HCT116 (cell line): ENCODE measurements at regions not wholly inside any gene's neighbourhood (a gene's known extent, or its start where the extent isn't known, plus 50 kb on each side); places are given as distances from the start of the nearest gene placed in this dataset.

Experiments used
- ATAC-seq: fragments of 200-7000 bp; cut with Tn5 transposase; 2 replicates; pipeline ENCODE4 v1.9.1; 2020; ENCODE audit warnings: mild to moderate bottlenecking, moderate library complexity
- BruUV-seq: library from RNA; stranded (reverse); fragments of 400-500 nt; replicated peaks from 2 replicates; lab custom pipeline; 2021; lab: Mats Ljungman, UMichigan
- CTCF ChIA-PET: fragments of 300-600 bp; sonication (Branson Sonifier 250); formaldehyde crosslinking; loops from one replicate; lab custom pipeline; 2021; ENCODE audit warnings: antibody characterized with exemption; lab: Charles Lee
- POLR2A ChIA-PET: fragments of 300-600, 350-600 bp; sonication (Branson Sonifier 250); formaldehyde crosslinking; loops from one replicate; lab custom pipeline; 2021; ENCODE audit warnings: antibody characterized with exemption; lab: Charles Lee
- RAD21 ChIA-PET, 2 experiments: fragments of 300-600 bp; sonication (Branson Sonifier 250); formaldehyde crosslinking; loops; one replicate each; lab custom pipeline; 2023; ENCODE audit warnings: low total read pairs in 2 of 2; ENCODE audit not compliant: uncharacterized antibody in 2 of 2, unreplicated experiment in 2 of 2, low non-redundant PET in 1 of 2; lab: Charles Lee
- DNase-seq: peaks from one replicate; pipeline ENCODE4 v3.0.0-alpha.2; 2010; ENCODE audit warnings: low read depth, low spot score
- H2AFZ ChIP-seq: fragments of 200-600 bp; shearing (Covaris generic), sonication (generic); 2 replicates; pipeline ENCODE4 v1.6.1; 2017; ENCODE audit warnings: low read depth, mixed run types, mixed read lengths, antibody characterized with exemption, low read length; ENCODE audit not compliant: poor library complexity, severe bottlenecking
- H3K27ac ChIP-seq: 2 replicates; pipeline ENCODE4 v1.5.1; 2012; ENCODE audit warnings: low read depth, low read length
- H3K27me3 ChIP-seq: fragments of 200-600 bp; sonication (generic); 2 replicates; pipeline ENCODE4 v1.6.1; 2016; ENCODE audit warnings: mixed run types, low read length, mixed read lengths; ENCODE audit not compliant: insufficient read depth
- H3K36me3 ChIP-seq, 2 experiments: fragments of 200-500 bp in 1 of 2; fragments of 200-600 bp in 1 of 2; sonication (Bioruptor generic) in 1 of 2; sonication (generic) in 1 of 2; 2 replicates each; pipeline versions ENCODE4 v1.5.1 to v1.6.1; 2014 to 2016; ENCODE audit warnings: low read length in 2 of 2, inconsistent platforms in 1 of 2, mixed read lengths in 1 of 2, mixed run types in 1 of 2; ENCODE audit not compliant: insufficient read depth in 2 of 2, control insufficient read depth in 1 of 2
- H3K4me1 ChIP-seq, 2 experiments: fragments of 200-600 bp in 1 of 2; sonication (generic) in 1 of 2; 2 replicates each; pipeline versions ENCODE4 v1.5.1 to v1.6.1; 2012 to 2017; ENCODE audit warnings: low read length in 2 of 2, inconsistent platforms in 1 of 2, mild to moderate bottlenecking in 1 of 2, mixed read lengths in 1 of 2, mixed run types in 1 of 2, moderate library complexity in 1 of 2; ENCODE audit not compliant: insufficient read depth in 2 of 2, control insufficient read depth in 1 of 2
- H3K4me2 ChIP-seq: fragments of 200-600 bp; sonication (generic); 2 replicates; pipeline ENCODE4 v1.6.1; 2017; ENCODE audit warnings: mixed run types, low read length, mixed read lengths
- H3K4me3 ChIP-seq, 2 experiments: fragments of 200-600 bp in 1 of 2; sonication (generic) in 1 of 2; replicated peaks in 1 of 2; 2 replicates each; pipeline ENCODE4 v1.5.1; 2011 to 2016; ENCODE audit warnings: low read length in 2 of 2, control low read depth in 1 of 2, low read depth in 1 of 2, mild to moderate bottlenecking in 1 of 2, mixed read lengths in 1 of 2, mixed run types in 1 of 2
- H3K79me2 ChIP-seq: fragments of 200-600 bp; sonication (generic); 2 replicates; pipeline ENCODE4 v1.6.1; 2017; ENCODE audit warnings: mild to moderate bottlenecking, mixed run types, low read length, moderate library complexity, mixed read lengths; ENCODE audit not compliant: insufficient read depth
- H3K9ac ChIP-seq: fragments of 200-600 bp; sonication (generic); 2 replicates; pipeline ENCODE4 v1.6.1; 2016; ENCODE audit warnings: low read length, mixed read lengths
- H3K9me2 ChIP-seq: fragments of 200-600 bp; sonication (generic), shearing (Covaris generic); 2 replicates; pipeline ENCODE4 v1.6.1; 2017; ENCODE audit warnings: mixed run types, mild to moderate bottlenecking, moderate library complexity; ENCODE audit not compliant: insufficient read depth
- H3K9me3 ChIP-seq, 2 experiments: fragments of 200-500 bp in 1 of 2; fragments of 200-600 bp in 1 of 2; sonication (Bioruptor generic) in 1 of 2; sonication (generic) in 1 of 2; 2 replicates each; pipeline ENCODE4 v1.6.1; 2014 to 2017; ENCODE audit warnings: low read length in 2 of 2, mixed read lengths in 2 of 2, inconsistent platforms in 1 of 2, low read depth in 1 of 2, mild to moderate bottlenecking in 1 of 2, mixed run types in 1 of 2, moderate library complexity in 1 of 2; ENCODE audit not compliant: control insufficient read depth in 1 of 2, insufficient read depth in 1 of 2
- H4K20me1 ChIP-seq: fragments of 200-600 bp; sonication (generic), shearing (Covaris generic); 2 replicates; pipeline ENCODE4 v1.6.1; 2017; ENCODE audit warnings: mixed run types, mild to moderate bottlenecking, moderate library complexity; ENCODE audit not compliant: insufficient read depth
- CEBPB ChIP-seq: IDR thresholded peaks from 2 replicates; pipeline ENCODE4 v1.6.1; 2012; ENCODE audit warnings: low read depth
- EGR1 ChIP-seq: IDR thresholded peaks from 2 replicates; pipeline ENCODE4 v1.6.1; 2012; ENCODE audit warnings: low read depth
- EZH2phosphoT487 ChIP-seq: fragments of 200-600 bp; IDR thresholded peaks from 2 replicates; pipeline ENCODE4 v1.6.1; 2018; ENCODE audit warnings: antibody characterized with exemption, borderline replicate concordance
- POLR2A ChIP-seq: IDR thresholded peaks from 2 replicates; pipeline ENCODE4 v1.7.0; 2011; ENCODE audit warnings: borderline replicate concordance; ENCODE audit not compliant: insufficient read depth, insufficient read length; ENCODE audit errors: extremely low read depth
- SIN3A ChIP-seq: IDR thresholded peaks from 2 replicates; pipeline ENCODE4 v1.6.1; 2012; ENCODE audit warnings: low read depth
- YY1 ChIP-seq: IDR thresholded peaks from 2 replicates; pipeline ENCODE4 v1.6.1; 2011; ENCODE audit warnings: low read length, low read depth, moderate library complexity, mild to moderate bottlenecking; ENCODE audit not compliant: insufficient replicate concordance; ENCODE audit errors: extremely low read depth
- ZBTB33 ChIP-seq: IDR thresholded peaks from 2 replicates; pipeline ENCODE4 v1.6.1; 2011; ENCODE audit warnings: mild to moderate bottlenecking, low read length, moderate library complexity; ENCODE audit not compliant: insufficient replicate concordance; ENCODE audit errors: extremely low read depth
- ZNF274 ChIP-seq: fragments of 200-500 bp; sonication (Bioruptor generic); IDR thresholded peaks from 2 replicates; pipeline ENCODE4 v1.6.1; 2014; ENCODE audit warnings: mild to moderate bottlenecking, low read depth, low read length, inconsistent platforms
- intact Hi-C: fragments of 100-400 bp; cut with micrococcal nuclease; formaldehyde crosslinking; loops from 2 replicates; pipeline ENCODE4 v1.10.0; 2022

- TF ChIP-seq ZBTB33 = no peak
- no peak for TF ChIP-seq ZNF274
- no peak for TF ChIP-seq SIN3A
- no peak for TF ChIP-seq EZH2phosphoT487
- TF ChIP-seq CEBPB = no peak
- TF ChIP-seq YY1 = no peak
- no peak for TF ChIP-seq POLR2A
- TF ChIP-seq EGR1 = no peak
- intact Hi-C loops = loop anchor here (5.0 to 10.0 kb wide), 3 partner anchors 135 to 858 kb away; partner anchors contain the start of gene NR4A2
- Histone ChIP-seq H3K9ac (no peak overlapping the region), H3K27me3 (no peaks in the 10 kb centered on the region), H3K36me3 (no peaks in the 10 kb centered on the region), H3K9me3 (no peaks in the 10 kb centered on the region), H3K4me3 (no peak overlapping the region), H3K4me1 (peaks cover 0 to 3% of the 10 kb centered on the region in 2 experiments; a peak in 1 of 4 replicates), H2AFZ (no peak overlapping the region), H4K20me1 (no peaks in the 10 kb centered on the region), H3K4me2 (no peak overlapping the region), H3K27ac (no peak overlapping the region), H3K9me2 (no peaks in the 10 kb centered on the region), H3K79me2 (no peaks in the 10 kb centered on the region)
- BruUV-seq = no TSS peak
- RAD21 ChIA-PET = interaction anchor here in 1 of 2 experiments (0.7 kb wide), 1 partner anchor 608 kb away, joined by 3 read pairs; no protein-coding TSS in a partner anchor
- POLR2A ChIA-PET = no interaction called here
- ATAC-seq (no peak), DNase-seq (no peak)
- CTCF ChIA-PET = interaction anchor here (0.9 to 2.5 kb wide), 8 partner anchors 11 to 1824 kb away, joined by 3 to 24 read pairs (median 6); no protein-coding TSS in a partner anchor
Measured at GRCh38 chr2:157192445-157193423, 64.8 kb upstream of the GALNT5 start.
